MCF 10A (cell line): ENCODE measurements at regions not wholly inside any gene's neighbourhood (a gene's known extent, or its start where the extent isn't known, plus 50 kb on each side); places are given as distances from the start of the nearest gene placed in this dataset.
"Not testable (repeated sequence)": the region's sequence is repeated elsewhere in the genome, so short reads cannot be mapped to it uniquely, and the experiment has no call there.

ENCODE experiments used
- BruUV-seq: library from RNA; stranded (reverse); fragments of 400-500 nt; replicated peaks from 2 replicates; lab custom pipeline; 2021; lab: Mats Ljungman, UMichigan
- CTCF ChIA-PET: fragments of 300-600 bp; sonication (Branson Sonifier 250); formaldehyde crosslinking; extraction: SDS; loops from one replicate; lab custom pipeline; 2021; ENCODE audit warnings: antibody characterized with exemption, inconsistent platforms; lab: Yijun Ruan, JAX
- POLR2A ChIA-PET: fragments of 300-600, 350-650 bp; sonication (Branson Sonifier 250); formaldehyde crosslinking; extraction: SDS; loops from one replicate; lab custom pipeline; 2020; ENCODE audit warnings: antibody characterized with exemption, inconsistent platforms; lab: Yijun Ruan, JAX
- DNase-seq: peaks from one replicate; pipeline ENCODE4 v3.0.0-alpha.2; 2018; ENCODE audit not compliant: unreplicated experiment
- H3K27ac Mint-ChIP-seq: one replicate; pipeline ENCODE4 v1.8.0; 2022; ENCODE audit warnings: mild to moderate bottlenecking, low read depth, mixed read lengths; ENCODE audit not compliant: unreplicated experiment
- H3K27me3 Mint-ChIP-seq: one replicate; pipeline ENCODE4 v1.8.0; 2022; ENCODE audit warnings: mixed read lengths; ENCODE audit not compliant: insufficient read depth, unreplicated experiment
- H3K36me3 Mint-ChIP-seq: one replicate; pipeline ENCODE4 v1.8.0; 2022; ENCODE audit warnings: mild to moderate bottlenecking, moderate library complexity, mixed read lengths; ENCODE audit not compliant: insufficient read depth, unreplicated experiment
- H3K4me1 Mint-ChIP-seq: one replicate; pipeline ENCODE4 v1.8.0; 2022; ENCODE audit warnings: mixed read lengths; ENCODE audit not compliant: insufficient read depth, unreplicated experiment
- H3K4me3 Mint-ChIP-seq: one replicate; pipeline ENCODE4 v1.8.0; 2022; ENCODE audit warnings: mild to moderate bottlenecking, moderate library complexity, mixed read lengths; ENCODE audit not compliant: unreplicated experiment
- H3K9me3 Mint-ChIP-seq: one replicate; pipeline ENCODE4 v1.8.0; 2022; ENCODE audit warnings: mixed read lengths; ENCODE audit not compliant: unreplicated experiment
- intact Hi-C: fragments of 100-400 bp; cut with micrococcal nuclease; formaldehyde crosslinking; loops from 2 replicates; pipeline ENCODE4 v1.14.1; 2022
- TF ChIP-seq, protein P1 (sequence below): fragments of 200-600 bp; IDR thresholded peaks from one replicate; pipeline ENCODE4 v1.8.0; 2022; ENCODE audit warnings: antibody characterized with exemption, mild to moderate bottlenecking; ENCODE audit not compliant: unreplicated experiment

DNA sequence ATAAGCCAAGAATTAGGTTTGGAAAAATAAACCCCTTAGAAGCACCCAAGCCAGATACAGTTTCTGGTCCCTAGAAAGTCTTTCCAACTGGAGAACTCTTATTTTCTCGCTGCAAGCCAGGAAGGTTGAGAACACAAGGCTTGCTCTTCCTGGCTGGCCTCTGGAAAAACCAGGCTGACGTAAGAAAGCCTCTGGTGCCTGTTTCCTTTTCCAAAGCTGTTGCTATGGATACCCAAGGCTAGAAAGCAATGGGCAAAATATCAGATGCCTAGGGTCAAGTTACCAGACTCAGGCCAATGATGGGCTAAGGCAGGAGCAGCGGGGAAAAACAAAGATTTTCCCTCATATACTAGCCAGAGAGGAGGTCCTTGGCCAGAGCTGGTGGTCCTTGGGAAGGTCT lies 281.6 kb downstream of the KLHL13 start:
- DNase-seq, result no peak
- no TSS peak for BruUV-seq
- TF ChIP-seq, protein P1, sequence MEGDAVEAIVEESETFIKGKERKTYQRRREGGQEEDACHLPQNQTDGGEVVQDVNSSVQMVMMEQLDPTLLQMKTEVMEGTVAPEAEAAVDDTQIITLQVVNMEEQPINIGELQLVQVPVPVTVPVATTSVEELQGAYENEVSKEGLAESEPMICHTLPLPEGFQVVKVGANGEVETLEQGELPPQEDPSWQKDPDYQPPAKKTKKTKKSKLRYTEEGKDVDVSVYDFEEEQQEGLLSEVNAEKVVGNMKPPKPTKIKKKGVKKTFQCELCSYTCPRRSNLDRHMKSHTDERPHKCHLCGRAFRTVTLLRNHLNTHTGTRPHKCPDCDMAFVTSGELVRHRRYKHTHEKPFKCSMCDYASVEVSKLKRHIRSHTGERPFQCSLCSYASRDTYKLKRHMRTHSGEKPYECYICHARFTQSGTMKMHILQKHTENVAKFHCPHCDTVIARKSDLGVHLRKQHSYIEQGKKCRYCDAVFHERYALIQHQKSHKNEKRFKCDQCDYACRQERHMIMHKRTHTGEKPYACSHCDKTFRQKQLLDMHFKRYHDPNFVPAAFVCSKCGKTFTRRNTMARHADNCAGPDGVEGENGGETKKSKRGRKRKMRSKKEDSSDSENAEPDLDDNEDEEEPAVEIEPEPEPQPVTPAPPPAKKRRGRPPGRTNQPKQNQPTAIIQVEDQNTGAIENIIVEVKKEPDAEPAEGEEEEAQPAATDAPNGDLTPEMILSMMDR, result no peak
- Mint-ChIP-seq H3K36me3 (no peaks in the 10 kb centered on the region), H3K9me3 (peaks cover 15% of the 10 kb centered on the region), H3K4me1 (no peaks in the 10 kb centered on the region), H3K27me3 (no peaks in the 10 kb centered on the region), H3K4me3 (no peak overlapping the region), H3K27ac (no peak overlapping the region)
- POLR2A ChIA-PET, result no interaction called here
- CTCF ChIA-PET, result no interaction called here
- intact Hi-C loops, result no loop called here

DNA sequence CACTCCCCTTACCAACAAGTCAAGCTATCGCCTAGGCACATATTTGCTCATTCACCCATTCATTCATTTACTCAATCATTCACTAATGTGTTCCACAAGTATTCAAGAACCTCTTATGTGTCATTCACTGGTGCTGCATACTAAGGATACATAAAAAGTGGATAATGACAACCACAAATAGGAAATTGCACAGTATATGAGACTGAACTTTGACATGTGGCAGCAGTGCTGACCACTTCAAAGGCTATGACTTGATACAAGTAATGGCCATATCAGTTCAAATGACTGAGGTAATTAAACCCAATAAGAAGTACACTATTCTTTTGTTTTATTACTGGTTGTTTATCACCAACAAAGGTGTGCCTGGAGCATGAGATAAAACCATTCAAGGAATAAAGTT lies 282.5 kb downstream of the KLHL13 start:
- TF ChIP-seq, protein P1, result no peak
- H3K36me3 Mint-ChIP-seq, result no peaks in the 10 kb centered on the region
- POLR2A ChIA-PET, result no interaction called here
- H3K27ac Mint-ChIP-seq, result no peak overlapping the region
- H3K4me1 Mint-ChIP-seq, result no peaks in the 10 kb centered on the region
- H3K9me3 Mint-ChIP-seq, result peaks cover 15% of the 10 kb centered on the region
- CTCF ChIA-PET, result interaction anchor here (0.5 to 0.7 kb wide), 3 partner anchors 17 to 311 kb away, joined by 3 to 5 read pairs (median 3); no protein-coding TSS in a partner anchor
- no peaks in the 10 kb centered on the region for H3K27me3 Mint-ChIP-seq
- no peak for DNase-seq
- intact Hi-C loops, result no loop called here
- no peak overlapping the region for H3K4me3 Mint-ChIP-seq
- BruUV-seq, result no TSS peak

DNA sequence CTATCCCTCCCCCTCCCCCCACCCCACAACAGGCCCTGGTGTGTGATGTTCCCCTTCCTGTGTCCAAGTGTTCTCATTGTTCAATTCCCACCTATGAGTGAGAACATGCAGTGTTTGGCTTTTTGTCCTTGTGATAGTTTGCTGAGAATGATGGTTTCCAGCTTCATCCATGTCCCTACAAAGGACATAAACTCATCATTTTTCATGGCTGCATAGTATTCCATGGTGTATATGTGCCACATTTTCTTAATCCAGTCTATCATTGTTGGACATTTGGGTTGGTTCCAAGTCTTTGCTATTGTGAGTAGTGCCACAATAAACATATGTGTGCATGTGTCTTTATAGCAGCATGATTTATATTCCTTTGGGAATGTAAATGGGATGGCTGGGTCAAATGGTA lies 295.1 kb downstream of the KLHL13 start:
- POLR2A ChIA-PET, DNase-seq, H3K4me1 Mint-ChIP-seq, BruUV-seq, H3K4me3 Mint-ChIP-seq, H3K27me3 Mint-ChIP-seq, H3K9me3 Mint-ChIP-seq, intact Hi-C loops, CTCF ChIA-PET, H3K36me3 Mint-ChIP-seq, H3K27ac Mint-ChIP-seq: not testable (repeated sequence)

DNA sequence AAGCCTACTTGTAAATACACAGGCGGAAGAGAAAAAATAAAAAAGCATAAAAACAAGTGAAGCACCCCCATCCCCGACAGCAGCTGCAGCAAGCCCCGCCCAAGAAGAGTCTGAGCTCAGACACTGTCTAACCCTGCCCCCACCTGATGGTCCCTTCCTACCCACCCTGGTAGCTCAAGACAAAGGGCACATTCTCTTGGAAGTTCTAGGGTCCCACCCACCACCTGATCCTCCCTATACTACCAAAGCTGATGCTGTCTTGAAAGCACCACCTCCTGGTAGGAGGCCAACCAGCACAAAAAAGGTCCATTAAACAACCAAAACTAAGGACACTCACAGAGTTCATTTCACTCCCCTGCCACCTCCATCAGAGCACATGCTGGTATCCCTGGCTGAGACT lies 308.2 kb downstream of the KLHL13 start:
- no peaks in the 10 kb centered on the region for H3K36me3 Mint-ChIP-seq
- intact Hi-C loops, result no loop called here
- H3K27me3 Mint-ChIP-seq, result no peaks in the 10 kb centered on the region
- BruUV-seq, result no TSS peak
- TF ChIP-seq, protein P1, result no peak
- H3K4me1 Mint-ChIP-seq, result no peaks in the 10 kb centered on the region
- CTCF ChIA-PET, result interaction anchor here (0.7 kb wide), 1 partner anchor 156 kb away, joined by 4 read pairs; no protein-coding TSS in a partner anchor
- DNase-seq, result no peak
- POLR2A ChIA-PET, result interaction anchor here (0.6 kb wide), 1 partner anchor 1669 kb away, joined by 3 read pairs; no protein-coding TSS in a partner anchor
- no peak overlapping the region for H3K4me3 Mint-ChIP-seq
- no peaks in the 10 kb centered on the region for H3K9me3 Mint-ChIP-seq
- no peak overlapping the region for H3K27ac Mint-ChIP-seq

DNA sequence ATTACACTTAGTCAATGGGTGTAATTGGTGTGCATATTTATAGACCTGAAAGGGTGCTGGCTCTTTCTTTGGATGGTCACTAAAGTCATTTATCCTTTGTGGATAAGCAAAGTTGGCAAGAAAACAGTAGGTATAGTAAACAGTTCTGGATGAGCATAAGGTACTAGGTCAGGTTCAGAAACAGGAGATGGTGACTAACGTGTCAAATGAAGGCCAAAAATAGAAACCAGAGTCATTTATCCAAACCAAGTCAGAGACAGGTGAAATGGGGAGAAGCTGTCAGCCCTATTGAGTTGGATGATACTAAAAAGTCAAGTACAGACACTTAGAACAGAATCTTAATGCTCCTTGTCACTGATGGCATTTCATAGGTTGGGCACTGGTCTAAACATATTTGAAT lies 313.1 kb downstream of the KLHL13 start:
- DNase-seq, result no peak
- H3K9me3 Mint-ChIP-seq, result no peaks in the 10 kb centered on the region

More for the DNA sequence above, 313.1 kb downstream of the KLHL13 start:
- Mint-ChIP-seq H3K4me3 (no peak overlapping the region), H3K4me1 (no peaks in the 10 kb centered on the region), H3K27ac (no peak overlapping the region), H3K36me3 (no peaks in the 10 kb centered on the region), H3K27me3 (no peaks in the 10 kb centered on the region)
- TF ChIP-seq, protein P1, result no peak
- BruUV-seq, result no TSS peak
- intact Hi-C loops, result no loop called here
- ChIA-PET POLR2A (no interaction called here), CTCF (no interaction called here)
